H9 (cell line): ENCODE measurements at regions not wholly inside any gene's neighbourhood (a gene's known extent, or its start where the extent isn't known, plus 50 kb on each side); places are given as distances from the start of the nearest gene placed in this dataset.

Source experiments
- DNase-seq: peaks from one replicate; pipeline ENCODE4 v3.0.0-alpha.2; 2017
- H2AFZ ChIP-seq: one replicate; pipeline ENCODE4 v1.6.1; 2013; ENCODE audit warnings: mild to moderate bottlenecking, low read length, control low read depth, moderate library complexity
- H2AK5ac ChIP-seq: 2 replicates; pipeline ENCODE4 v1.6.1; 2013; ENCODE audit warnings: low read length, control low read depth, mixed read lengths; ENCODE audit not compliant: insufficient read length
- H2BK120ac ChIP-seq: one replicate; pipeline ENCODE4 v1.6.1; 2013; ENCODE audit warnings: low read depth, mild to moderate bottlenecking, low read length, control low read depth, inconsistent platforms; ENCODE audit not compliant: poor library complexity, severe bottlenecking
- H2BK12ac ChIP-seq: 2 replicates; pipeline ENCODE4 v1.6.1; 2013; ENCODE audit warnings: low read length, control low read depth, mixed read lengths, low read depth; ENCODE audit not compliant: insufficient read length
- H2BK15ac ChIP-seq: 2 replicates; pipeline ENCODE4 v1.6.1; 2013; ENCODE audit warnings: low read depth, low read length, control low read depth
- H2BK20ac ChIP-seq: one replicate; pipeline ENCODE4 v1.6.1; 2013; ENCODE audit warnings: low read depth, mild to moderate bottlenecking, low read length, control low read depth, inconsistent platforms; ENCODE audit not compliant: poor library complexity, severe bottlenecking
- H2BK5ac ChIP-seq: 2 replicates; pipeline ENCODE4 v1.6.1; 2013; ENCODE audit warnings: low read length, control low read depth, mixed read lengths; ENCODE audit not compliant: insufficient read length
- H3K14ac ChIP-seq: 2 replicates; pipeline ENCODE4 v1.6.1; 2013; ENCODE audit warnings: low read length, control low read depth; ENCODE audit not compliant: insufficient read depth
- H3K18ac ChIP-seq: 2 replicates; pipeline ENCODE4 v1.6.1; 2013; ENCODE audit warnings: low read depth, mild to moderate bottlenecking, mixed read lengths, low read length, control low read depth; ENCODE audit not compliant: insufficient read length
- H3K23ac ChIP-seq: 2 replicates; pipeline ENCODE4 v1.6.1; 2013; ENCODE audit warnings: low read length, control low read depth, mixed read lengths, low read depth; ENCODE audit not compliant: insufficient read length
- H3K23me2 ChIP-seq: 2 replicates; pipeline ENCODE4 v1.6.1; 2013; ENCODE audit warnings: low read depth, mild to moderate bottlenecking, mixed read lengths, low read length, control low read depth; ENCODE audit not compliant: insufficient read length, poor library complexity, severe bottlenecking
- H3K27ac ChIP-seq: 2 replicates; pipeline ENCODE4 v1.5.1; 2013; ENCODE audit warnings: low read length, control low read depth, mixed read lengths, low read depth; ENCODE audit not compliant: insufficient read length
- H3K27me3 ChIP-seq: 2 replicates; pipeline ENCODE4 v1.6.1; 2013; ENCODE audit warnings: low read length, control low read depth, inconsistent platforms; ENCODE audit not compliant: insufficient read depth
- H3K4ac ChIP-seq: 2 replicates; pipeline ENCODE4 v1.6.1; 2013; ENCODE audit warnings: low read depth, mild to moderate bottlenecking, control low read depth, inconsistent platforms, low read length, moderate library complexity
- H3K4me1 ChIP-seq: 2 replicates; pipeline ENCODE4 v1.6.1; 2013; ENCODE audit warnings: low read length, control low read depth, inconsistent platforms; ENCODE audit not compliant: insufficient read depth
- H3K4me2 ChIP-seq: 2 replicates; pipeline ENCODE4 v1.6.1; 2013; ENCODE audit warnings: low read length, control low read depth, mixed read lengths; ENCODE audit not compliant: insufficient read length, insufficient read depth
- H3K56ac ChIP-seq: 2 replicates; pipeline ENCODE4 v1.6.1; 2013; ENCODE audit warnings: low read depth, mild to moderate bottlenecking, mixed read lengths, low read length, control low read depth; ENCODE audit not compliant: insufficient read length
- H3K79me1 ChIP-seq: 2 replicates; pipeline ENCODE4 v1.6.1; 2013; ENCODE audit warnings: low read depth, mild to moderate bottlenecking, moderate library complexity, low read length, control low read depth, inconsistent platforms; ENCODE audit not compliant: insufficient read depth, poor library complexity, severe bottlenecking
- H3K79me2 ChIP-seq: 2 replicates; pipeline ENCODE4 v1.6.1; 2013; ENCODE audit warnings: low read length, control low read depth, inconsistent platforms; ENCODE audit not compliant: insufficient read depth
- H3K9ac ChIP-seq: 2 replicates; pipeline ENCODE4 v1.6.1; 2013; ENCODE audit warnings: low read length, control low read depth, mixed read lengths; ENCODE audit not compliant: insufficient read length; ENCODE audit errors: extremely low read depth
- H3K9me3 ChIP-seq: one replicate; pipeline ENCODE4 v1.6.1; 2013; ENCODE audit warnings: low read depth, low read length, inconsistent platforms; ENCODE audit not compliant: control insufficient read depth
- H3T11ph ChIP-seq: one replicate; pipeline ENCODE4 v1.6.1; 2013; ENCODE audit warnings: mild to moderate bottlenecking, low read length, control low read depth, inconsistent platforms
- H4K20me1 ChIP-seq: one replicate; pipeline ENCODE4 v1.6.1; 2013; ENCODE audit not compliant: control insufficient read depth, insufficient read length, insufficient read depth
- H4K5ac ChIP-seq: 2 replicates; pipeline ENCODE4 v1.6.1; 2013; ENCODE audit warnings: low read depth, mild to moderate bottlenecking, mixed read lengths, low read length, control low read depth; ENCODE audit not compliant: insufficient read length
- H4K8ac ChIP-seq: replicated peaks from 2 replicates; pipeline ENCODE4 v1.6.1; 2013; ENCODE audit warnings: low read length, control low read depth, mixed read lengths, low read depth; ENCODE audit not compliant: insufficient read length
- H4K91ac ChIP-seq: 2 replicates; pipeline ENCODE4 v1.6.1; 2013; ENCODE audit warnings: low read depth, mild to moderate bottlenecking, moderate library complexity, mixed read lengths, low read length, control low read depth; ENCODE audit not compliant: insufficient read length
- H3K27ac Mint-ChIP-seq, 3 experiments: 2 replicates in 2 of 3; 3 replicates in 1 of 3; pipeline ENCODE4 v1.8.0; 2020 to 2021; ENCODE audit warnings: mixed read lengths in 3 of 3, mild to moderate bottlenecking in 1 of 3, moderate library complexity in 1 of 3
- H3K27me3 Mint-ChIP-seq: 2 replicates; pipeline ENCODE4 v1.8.0; 2021; ENCODE audit warnings: low read depth, mild to moderate bottlenecking, moderate library complexity, mixed read lengths
- H3K36me3 Mint-ChIP-seq, 3 experiments: 2 replicates in 2 of 3; 3 replicates in 1 of 3; pipeline ENCODE4 v1.8.0; 2020 to 2021; ENCODE audit warnings: low read depth in 3 of 3, mixed read lengths in 3 of 3; ENCODE audit not compliant: insufficient read depth in 1 of 3
- H3K4me1 Mint-ChIP-seq, 2 experiments: 2 replicates each; pipeline ENCODE4 v1.8.0; 2020; ENCODE audit warnings: mixed read lengths in 2 of 2
- H3K4me3 Mint-ChIP-seq, 2 experiments: 2 replicates in 1 of 2; 3 replicates in 1 of 2; pipeline ENCODE4 v1.8.0; 2020 to 2021; ENCODE audit warnings: mild to moderate bottlenecking in 2 of 2, mixed read lengths in 2 of 2, moderate library complexity in 1 of 2
- H3K9me3 Mint-ChIP-seq, 2 experiments: 2 replicates in 1 of 2; 3 replicates in 1 of 2; pipeline ENCODE4 v1.8.0; 2020; ENCODE audit warnings: mild to moderate bottlenecking in 2 of 2, mixed read lengths in 2 of 2, moderate library complexity in 1 of 2
- CTCF ChIP-seq: fragments of 200-600 bp; sonication (generic); conservative IDR thresholded peaks from 3 replicates; pipeline ENCODE4 v1.8.0; 2021; ENCODE audit warnings: antibody characterized with exemption, mild to moderate bottlenecking
- WGBS: extraction: QIAGEN DNeasy Blood & Tissue Kit; methylation state at CpG from one replicate; pipeline ENCODE4 v1.1.7; 2013; ENCODE audit warnings: missing lambda C conversion rate, low lambda C conversion rate, mixed read lengths; ENCODE audit not compliant: insufficient read length; ENCODE audit errors: extremely low coverage; 5-methylcytosine and 5-hydroxymethylcytosine counted together

GRCh38 chr1:8116894-8117264 is 90.8 kb upstream of the ERRFI1 start:
- Histone ChIP-seq H2BK5ac (no peak overlapping the region), H3K23me2 (no peaks in the 10 kb centered on the region), H3K79me1 (no peaks in the 10 kb centered on the region), H3K27ac (no peak overlapping the region), H3K27me3 (no peaks in the 10 kb centered on the region), H2BK20ac (no peak overlapping the region), H4K5ac (no peak overlapping the region), H2AK5ac (no peak overlapping the region), H3T11ph (no peak overlapping the region), H3K4me2 (no peak overlapping the region), H2AFZ (no peak overlapping the region), H4K20me1 (no peaks in the 10 kb centered on the region), H2BK12ac (no peak overlapping the region), H4K8ac (no peak overlapping the region), H3K9ac (no peak overlapping the region), H3K56ac (no peak overlapping the region), H2BK120ac (no peak overlapping the region), H3K14ac (no peak overlapping the region), H3K18ac (no peak overlapping the region), H3K4me1 (peaks cover 3% of the 10 kb centered on the region; the same call in 1 of the 2 replicates), H3K4ac (no peak overlapping the region), H4K91ac (no peak overlapping the region), H3K79me2 (no peaks in the 10 kb centered on the region), H3K23ac (no peak overlapping the region), H2BK15ac (no peak overlapping the region), H3K9me3 (no peaks in the 10 kb centered on the region)
- no peak for TF ChIP-seq CTCF
- no peaks in the 10 kb centered on the region; a peak in 1 of 7 replicates for H3K36me3 Mint-ChIP-seq
- H3K27me3 Mint-ChIP-seq, result no peaks in the 10 kb centered on the region; the same call in 1 of the 2 replicates
- no peak for DNase-seq
- H3K4me1 Mint-ChIP-seq, result peaks cover 31 to 33% of the 10 kb centered on the region in 2 experiments
- no peak overlapping the region for H3K4me3 Mint-ChIP-seq
- no peak overlapping the region for H3K27ac Mint-ChIP-seq
- no CpG with 5 or more reads among the region's 6 CpGs for WGBS
- no peaks in the 10 kb centered on the region; a peak in 1 of 5 replicates for H3K9me3 Mint-ChIP-seq
